T-helper 2 cell treated with Interferon-gamma antibody and Interleukin-4, amounts not matched to agents 100 ng/mL and 5 ng/mL, for 36 hours (primary cell): ENCODE measurements at regions not wholly inside any gene's neighbourhood (a gene's known extent, or its start where the extent isn't known, plus 50 kb on each side); places are given as distances from the start of the nearest gene placed in this dataset.

ENCODE experiments used
- intact Hi-C: fragments of 100-400 bp; cut with micrococcal nuclease; formaldehyde crosslinking; loops from one replicate; pipeline ENCODE4 v1.15.1; 2023

DNA sequence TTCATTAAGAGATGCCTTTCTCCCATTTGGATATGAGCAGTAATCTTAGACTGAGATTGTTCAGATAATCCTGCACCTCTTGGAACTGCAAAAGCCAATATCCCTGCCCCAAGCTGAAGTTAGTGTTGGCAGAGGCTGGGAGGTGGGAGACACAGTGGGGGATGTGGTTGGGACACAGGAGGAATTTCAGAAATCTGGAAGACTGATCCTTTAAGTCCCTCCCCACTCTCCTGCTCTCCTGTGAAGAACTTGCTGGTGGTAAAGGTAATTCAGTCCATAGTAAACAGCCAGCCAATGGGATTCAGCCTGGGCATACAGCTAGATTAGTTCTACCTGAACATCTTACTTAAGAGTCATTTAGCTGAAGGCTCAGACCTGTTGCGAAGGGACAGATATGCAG lies 50.0 kb upstream of the TMEM178A start:
- intact Hi-C loops, result no loop called here
